ENCODE measurements at regions not wholly inside any gene's neighbourhood (a gene's known extent, or its start where the extent isn't known, plus 50 kb on each side); places are given as distances from the start of the nearest gene placed in this dataset.

DNA sequence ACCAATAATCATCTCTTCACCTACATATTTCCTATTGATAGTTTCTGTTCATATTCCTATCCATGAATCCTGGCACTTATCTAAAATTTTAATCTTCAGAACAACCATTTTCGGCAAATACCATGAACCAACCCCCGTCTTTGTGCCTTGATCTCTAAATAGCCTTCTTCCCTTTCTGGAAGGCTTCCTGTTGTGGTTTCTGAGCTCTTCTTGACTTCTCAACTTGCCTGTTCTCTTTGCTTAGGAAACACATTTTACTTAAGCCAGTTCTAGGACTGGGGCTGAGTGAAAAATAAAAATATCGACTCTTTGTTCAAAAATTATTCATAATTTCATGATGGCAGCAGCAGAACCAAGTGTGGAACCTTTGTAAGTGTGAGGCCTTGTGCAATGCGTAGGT, 882.4 kb downstream of the C4orf33 start:
- Histone ChIP-seq H3K4me1 (ENCODE audit: control insufficient read depth, insufficient read depth, low read length) (no peaks in the 10 kb centered on the region), H3K27ac (ENCODE audit: extremely low read depth, low read depth, low read length) (no peak overlapping the region), H3K36me3 (ENCODE audit: control insufficient read depth in 2 of 2, insufficient read depth in 1 of 2, low read length in 2 of 2) (no peaks in the 10 kb centered on the region), H3K4me3 (ENCODE audit: low read depth, low read length) (no peak overlapping the region), H3K9me3 (ENCODE audit: control insufficient read depth, insufficient read depth, low read depth, low read length) (no peaks in the 10 kb centered on the region)
- ChIA-PET CTCF (no interaction called here), POLR2A (no interaction called here)
- TF ChIP-seq ZNF785 (tag by site-specific recombination; IDR thresholded peaks at IDR 0.05) (no peak), ZFP37 (tag by site-specific recombination; IDR thresholded peaks at IDR 0.05) (no peak), SCRT2 (tag by site-specific recombination; IDR thresholded peaks at IDR 0.05) (no peak), ZNF626 (tag by site-specific recombination; IDR thresholded peaks at IDR 0.05) (no peak), SP7 (tag by site-specific recombination; IDR thresholded peaks at IDR 0.05) (no peak), ZNF423 (tag by site-specific recombination; IDR thresholded peaks at IDR 0.05) (no peak), ZNF391 (tag by site-specific recombination; IDR thresholded peaks at IDR 0.05; ENCODE audit: borderline replicate concordance, low read depth) (no peak), KLF17 (tag by site-specific recombination; IDR thresholded peaks at IDR 0.05) (no peak), ZFP69B (tag by site-specific recombination; IDR thresholded peaks at IDR 0.05) (no peak), ZNF660 (tag by site-specific recombination; IDR thresholded peaks at IDR 0.05) (no peak), KLF9 (tag by site-specific recombination; IDR thresholded peaks at IDR 0.05; ENCODE audit: low read depth) (no peak), TCF7L2 (IDR thresholded peaks at IDR 0.05; ENCODE audit: borderline replicate concordance, low read depth, low read length) (no peak)
- TF ChIP-seq, protein P1, sequence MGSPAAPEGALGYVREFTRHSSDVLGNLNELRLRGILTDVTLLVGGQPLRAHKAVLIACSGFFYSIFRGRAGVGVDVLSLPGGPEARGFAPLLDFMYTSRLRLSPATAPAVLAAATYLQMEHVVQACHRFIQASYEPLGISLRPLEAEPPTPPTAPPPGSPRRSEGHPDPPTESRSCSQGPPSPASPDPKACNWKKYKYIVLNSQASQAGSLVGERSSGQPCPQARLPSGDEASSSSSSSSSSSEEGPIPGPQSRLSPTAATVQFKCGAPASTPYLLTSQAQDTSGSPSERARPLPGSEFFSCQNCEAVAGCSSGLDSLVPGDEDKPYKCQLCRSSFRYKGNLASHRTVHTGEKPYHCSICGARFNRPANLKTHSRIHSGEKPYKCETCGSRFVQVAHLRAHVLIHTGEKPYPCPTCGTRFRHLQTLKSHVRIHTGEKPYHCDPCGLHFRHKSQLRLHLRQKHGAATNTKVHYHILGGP (tag by site-specific recombination; IDR thresholded peaks at IDR 0.05), result no peak
- TF ChIP-seq, protein P2, sequence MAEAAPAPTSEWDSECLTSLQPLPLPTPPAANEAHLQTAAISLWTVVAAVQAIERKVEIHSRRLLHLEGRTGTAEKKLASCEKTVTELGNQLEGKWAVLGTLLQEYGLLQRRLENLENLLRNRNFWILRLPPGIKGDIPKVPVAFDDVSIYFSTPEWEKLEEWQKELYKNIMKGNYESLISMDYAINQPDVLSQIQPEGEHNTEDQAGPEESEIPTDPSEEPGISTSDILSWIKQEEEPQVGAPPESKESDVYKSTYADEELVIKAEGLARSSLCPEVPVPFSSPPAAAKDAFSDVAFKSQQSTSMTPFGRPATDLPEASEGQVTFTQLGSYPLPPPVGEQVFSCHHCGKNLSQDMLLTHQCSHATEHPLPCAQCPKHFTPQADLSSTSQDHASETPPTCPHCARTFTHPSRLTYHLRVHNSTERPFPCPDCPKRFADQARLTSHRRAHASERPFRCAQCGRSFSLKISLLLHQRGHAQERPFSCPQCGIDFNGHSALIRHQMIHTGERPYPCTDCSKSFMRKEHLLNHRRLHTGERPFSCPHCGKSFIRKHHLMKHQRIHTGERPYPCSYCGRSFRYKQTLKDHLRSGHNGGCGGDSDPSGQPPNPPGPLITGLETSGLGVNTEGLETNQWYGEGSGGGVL (tag by site-specific recombination; IDR thresholded peaks at IDR 0.05), result no peak
- TF ChIP-seq, protein P3, sequence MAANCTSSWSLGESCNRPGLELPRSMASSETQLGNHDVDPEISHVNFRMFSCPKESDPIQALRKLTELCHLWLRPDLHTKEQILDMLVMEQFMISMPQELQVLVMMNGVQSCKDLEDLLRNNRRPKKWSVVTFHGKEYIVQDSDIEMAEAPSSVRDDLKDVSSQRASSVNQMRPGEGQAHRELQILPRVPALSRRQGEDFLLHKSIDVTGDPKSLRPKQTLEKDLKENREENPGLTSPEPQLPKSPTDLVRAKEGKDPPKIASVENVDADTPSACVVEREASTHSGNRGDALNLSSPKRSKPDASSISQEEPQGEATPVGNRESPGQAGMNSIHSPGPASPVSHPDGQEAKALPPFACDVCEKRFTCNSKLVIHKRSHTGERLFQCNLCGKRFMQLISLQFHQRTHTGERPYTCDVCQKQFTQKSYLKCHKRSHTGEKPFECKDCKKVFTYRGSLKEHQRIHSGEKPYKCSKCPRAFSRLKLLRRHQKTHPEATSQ (tag by site-specific recombination; IDR thresholded peaks at IDR 0.05), result no peak

DNA sequence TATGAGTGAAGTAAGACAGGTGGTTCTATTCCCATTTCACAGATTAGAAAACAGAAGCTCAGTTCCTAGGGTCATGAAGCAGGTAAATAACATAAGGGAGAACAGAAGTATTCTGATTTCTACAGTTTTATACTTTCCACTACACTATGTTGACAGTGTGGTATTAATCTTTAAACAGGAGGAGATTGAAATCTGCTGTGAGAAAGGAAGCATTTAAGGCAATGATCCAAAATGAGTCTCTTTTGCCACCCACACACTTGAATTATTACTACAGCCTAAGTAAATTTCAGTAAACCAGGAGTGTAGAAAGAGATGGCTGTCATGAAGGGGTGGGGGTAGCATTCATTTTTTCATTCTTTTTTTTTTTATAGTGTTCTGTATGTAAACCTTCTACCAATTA, 893.0 kb downstream of the C4orf33 start:
- no peaks in the 10 kb centered on the region for H3K36me3 ChIP-seq (ENCODE audit: control insufficient read depth in 2 of 2, insufficient read depth in 1 of 2, low read length in 2 of 2)
- no peaks in the 10 kb centered on the region for H3K9me3 ChIP-seq (ENCODE audit: control insufficient read depth, insufficient read depth, low read depth, low read length)
- no peaks in the 10 kb centered on the region for H3K4me1 ChIP-seq (ENCODE audit: control insufficient read depth, insufficient read depth, low read length)
- TF ChIP-seq SCRT1 (tag by site-specific recombination; IDR thresholded peaks at IDR 0.05; ENCODE audit: borderline replicate concordance), result no peak
- TF ChIP-seq ZBTB8A (tag by site-specific recombination; IDR thresholded peaks at IDR 0.05), result no peak
- TF ChIP-seq ZBTB11 (tag by site-specific recombination; conservative IDR thresholded peaks at IDR 0.05; ENCODE audit: low read depth), result no peak
- no peak for TF ChIP-seq KLF17 (tag by site-specific recombination; IDR thresholded peaks at IDR 0.05)
- no peak for TF ChIP-seq ZNF629 (tag by site-specific recombination; IDR thresholded peaks at IDR 0.05)
- TF ChIP-seq ZNF76 (tag by site-specific recombination; IDR thresholded peaks at IDR 0.05; ENCODE audit: borderline replicate concordance, low read depth), result no peak
- no peak for TF ChIP-seq ZNF311 (tag by site-specific recombination; IDR thresholded peaks at IDR 0.05; ENCODE audit: borderline replicate concordance)
- TF ChIP-seq, protein P4, sequence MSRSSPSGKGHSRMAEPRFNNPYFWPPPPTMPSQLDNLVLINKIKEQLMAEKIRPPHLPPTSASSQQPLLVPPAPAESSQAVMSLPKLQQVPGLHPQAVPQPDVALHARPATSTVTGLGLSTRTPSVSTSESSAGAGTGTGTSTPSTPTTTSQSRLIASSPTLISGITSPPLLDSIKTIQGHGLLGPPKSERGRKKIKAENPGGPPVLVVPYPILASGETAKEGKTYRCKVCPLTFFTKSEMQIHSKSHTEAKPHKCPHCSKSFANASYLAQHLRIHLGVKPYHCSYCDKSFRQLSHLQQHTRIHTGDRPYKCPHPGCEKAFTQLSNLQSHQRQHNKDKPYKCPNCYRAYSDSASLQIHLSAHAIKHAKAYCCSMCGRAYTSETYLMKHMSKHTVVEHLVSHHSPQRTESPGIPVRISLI (tag by site-specific recombination; IDR thresholded peaks at IDR 0.05), result no peak
- no peak for TF ChIP-seq ZNF121 (tag by site-specific recombination; IDR thresholded peaks at IDR 0.05)
- no peak for TF ChIP-seq ZNF843 (tag by site-specific recombination; IDR thresholded peaks at IDR 0.05)
- TF ChIP-seq ZNF404 (tag by site-specific recombination; IDR thresholded peaks at IDR 0.05), result no peak
- no peak overlapping the region for H3K27ac ChIP-seq (ENCODE audit: extremely low read depth, low read depth, low read length)
- ChIA-PET POLR2A (no interaction called here), CTCF (no interaction called here)
- no peak overlapping the region for H3K4me3 ChIP-seq (ENCODE audit: low read depth, low read length)

Data from HEK293 (cell line).